NCI-H1930 (cell line): ENCODE measurements at regions not wholly inside any gene's neighbourhood (a gene's known extent, or its start where the extent isn't known, plus 50 kb on each side); places are given as distances from the start of the nearest gene placed in this dataset.

ENCODE experiments used
- DNase-seq, 2 experiments: peaks; one replicate each; lab custom pipeline; 2025; lab: John Stamatoyannopoulos, UW

DNA sequence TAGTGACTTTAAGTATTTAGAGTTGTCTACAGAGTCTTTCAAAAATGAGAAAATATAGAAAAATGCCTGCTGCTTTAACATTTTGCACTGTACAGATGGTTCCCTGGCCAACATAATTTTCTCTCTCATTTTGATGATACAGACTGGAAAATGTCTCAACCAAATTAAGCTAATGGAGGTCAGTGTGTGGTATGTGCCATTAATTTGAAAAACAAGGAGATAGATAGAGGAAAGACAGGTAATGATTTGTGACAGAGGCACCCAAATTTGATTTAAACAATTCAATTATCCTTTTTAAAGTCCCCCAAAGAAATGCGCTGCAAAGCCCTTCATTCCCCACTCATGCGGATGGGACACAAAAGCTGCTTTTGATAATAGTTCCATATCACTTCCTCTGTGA lies 140.0 kb downstream of the ASCL1 start:
- no peak for DNase-seq

- no peak for DNase-seq
These were observed 142.9 kb downstream of the ASCL1 start for GRCh38 chr12:103100257-103100831.

DNA sequence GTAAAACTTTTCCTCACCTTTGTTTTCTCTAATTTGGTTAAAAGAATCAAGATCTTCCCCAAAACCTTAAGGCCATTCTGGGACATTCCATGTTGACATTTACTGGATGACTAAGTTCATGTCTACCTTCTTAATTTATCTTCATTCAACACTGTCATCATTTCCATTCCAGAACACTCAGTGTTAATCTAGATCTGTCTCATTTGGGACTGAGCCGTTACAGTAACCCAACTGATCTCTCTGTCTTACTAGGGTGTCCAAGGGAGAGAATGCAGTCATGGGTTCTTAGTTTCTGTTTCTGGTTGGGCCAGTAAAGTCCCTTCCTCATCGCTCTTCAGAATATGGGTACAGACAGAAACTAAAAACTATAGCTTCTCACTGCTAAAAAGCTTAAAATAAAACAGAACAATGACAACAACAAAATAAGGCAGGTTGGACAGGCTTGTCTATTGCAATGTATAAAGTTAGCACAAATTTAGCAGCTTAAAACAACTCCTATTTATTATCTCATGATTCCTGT lies 144.8 kb downstream of the ASCL1 start:
- no peak for DNase-seq

GRCh38 chr12:103105971-103106597 lies 148.6 kb downstream of the ASCL1 start:
- no peak for DNase-seq

DNA sequence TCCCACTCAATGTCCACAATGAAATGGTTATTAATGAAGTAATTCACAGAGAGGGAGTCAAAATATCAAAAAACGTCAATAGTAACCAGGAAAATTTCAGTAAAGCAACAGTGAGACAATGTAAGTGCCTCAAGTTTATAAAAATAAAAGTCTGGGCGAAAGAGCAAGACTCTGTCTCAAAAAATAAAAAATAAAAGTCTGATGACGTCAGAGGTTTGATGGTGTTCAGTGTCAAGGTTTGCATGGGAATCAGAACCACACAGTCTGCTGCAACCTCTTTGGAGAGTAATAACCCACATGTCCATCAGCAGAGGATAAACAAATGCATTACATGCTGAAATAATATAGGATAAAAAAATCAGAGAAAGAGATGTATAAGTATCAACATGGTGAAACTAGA lies 152.4 kb downstream of the ASCL1 start:
- no peak for DNase-seq

- DNase-seq, result no peak
These were observed 157.0 kb downstream of the ASCL1 start for GRCh38 chr12:103114296-103115055.

- DNase-seq, result no peak
These were observed 171.5 kb downstream of the ASCL1 start for GRCh38 chr12:103128862-103129501.

GRCh38 chr12:103130564-103130963 lies 173.1 kb downstream of the ASCL1 start:
- DNase-seq, result no peak

DNA sequence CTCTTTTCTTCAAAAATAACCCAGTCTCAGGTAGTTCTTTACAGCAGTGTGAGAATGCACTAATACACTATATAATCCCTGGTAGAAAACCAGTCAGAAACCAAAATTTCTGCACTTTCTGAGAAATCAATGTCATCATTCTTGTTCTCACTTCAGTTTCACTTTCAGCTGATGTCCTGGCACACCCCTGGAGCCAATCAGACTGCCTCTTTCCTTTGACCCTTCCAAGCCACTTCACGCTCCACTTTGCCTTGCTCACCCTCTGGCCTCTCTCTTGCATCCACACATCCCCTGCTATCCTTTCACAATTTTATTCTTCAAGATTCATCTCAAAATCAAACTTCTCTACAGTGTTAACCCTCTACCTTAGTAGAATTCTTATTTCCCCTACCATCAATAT lies 181.1 kb downstream of the ASCL1 start:
- no peak for DNase-seq

DNA sequence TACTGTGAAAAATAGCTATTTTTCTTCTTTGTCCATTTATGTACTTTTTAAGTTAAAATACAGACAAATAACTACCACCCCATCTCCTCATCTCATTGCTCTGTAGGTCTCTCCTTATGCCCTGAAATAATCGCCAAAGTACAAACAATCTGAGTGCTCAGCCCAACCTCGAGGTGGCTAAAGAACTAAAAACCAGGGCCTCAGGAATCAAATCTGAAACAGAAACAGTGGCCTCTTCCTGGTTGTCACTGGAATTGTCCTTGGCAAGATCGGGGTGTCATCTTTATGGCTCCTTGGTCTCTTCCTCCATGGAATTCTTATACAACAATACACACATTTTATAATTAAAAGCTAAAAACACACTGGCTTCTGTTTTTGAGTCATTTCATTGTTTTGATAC lies 182.4 kb downstream of the ASCL1 start:
- no peak for DNase-seq

GRCh38 chr12:103140286-103140685 lies 182.8 kb downstream of the ASCL1 start:
- DNase-seq, result no peak

GRCh38 chr12:103144278-103144677 lies 186.8 kb downstream of the ASCL1 start:
- no peak for DNase-seq

- no peak for DNase-seq
These were observed 203.1 kb downstream of the ASCL1 start for GRCh38 chr12:103160622-103161021.

GRCh38 chr12:103161582-103162362 lies 204.3 kb downstream of the ASCL1 start:
- DNase-seq, result no peak

DNA sequence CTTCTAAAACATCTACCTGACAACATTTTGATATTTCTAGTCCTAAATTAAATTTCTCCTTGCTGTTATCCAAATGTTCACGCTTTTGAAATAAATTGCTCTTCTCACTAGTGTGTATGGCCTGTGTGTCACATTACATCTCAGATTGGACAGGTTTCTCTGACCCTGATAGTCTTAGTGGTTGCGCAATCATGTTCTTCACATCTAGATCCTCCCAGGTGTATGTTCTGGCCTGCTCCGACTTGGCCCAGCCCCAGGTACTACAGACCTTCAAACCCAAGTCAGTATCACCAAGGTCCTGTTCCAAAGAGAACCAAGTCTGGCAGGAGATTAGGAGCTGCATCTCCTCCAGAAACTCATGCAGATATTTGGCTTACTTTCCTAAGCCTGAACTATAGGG lies 209.5 kb downstream of the ASCL1 start:
- no peak for DNase-seq

GRCh38 chr12:103172447-103173112 lies 215.1 kb downstream of the ASCL1 start:
- DNase-seq, result no peak

- DNase-seq, result no peak
These were observed 218.2 kb downstream of the ASCL1 start for GRCh38 chr12:103175625-103176024.

GRCh38 chr12:103177639-103178255 lies 220.3 kb downstream of the ASCL1 start:
- no peak for DNase-seq

DNA sequence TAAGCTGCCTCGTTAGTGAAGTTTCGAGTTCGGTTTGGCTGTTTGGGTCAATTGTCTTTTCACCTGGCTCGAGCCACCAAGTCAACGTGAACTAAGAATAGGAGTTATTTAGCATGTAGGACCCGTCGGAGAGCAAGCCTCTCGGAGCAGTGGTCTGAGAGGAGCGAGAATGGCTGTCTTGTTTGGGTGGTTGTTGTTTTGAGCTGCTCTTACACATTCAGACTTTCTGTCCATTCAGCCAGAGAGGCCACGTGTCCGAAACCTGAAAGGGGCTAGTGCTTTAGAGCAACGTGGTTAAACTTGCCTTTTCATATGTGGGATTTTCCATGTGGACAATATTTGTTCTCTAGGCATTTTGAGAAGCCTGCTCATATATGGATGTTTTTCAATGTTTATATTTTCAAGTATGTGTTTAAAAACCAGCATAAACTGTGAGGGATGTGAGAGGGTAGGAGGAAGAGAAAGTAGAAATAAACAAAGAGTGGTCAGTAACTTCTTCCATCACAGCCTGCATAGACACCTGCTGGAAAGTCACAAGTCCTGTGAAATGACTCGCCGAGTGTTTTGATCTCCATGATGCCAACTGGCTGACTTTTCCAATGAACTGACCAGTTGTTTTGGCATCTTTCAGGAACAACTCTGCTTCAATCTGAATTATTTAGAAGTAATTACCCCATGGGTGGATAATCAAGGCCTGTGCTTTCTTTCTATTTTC lies 221.0 kb downstream of the ASCL1 start:
- DNase-seq, result no peak
